ENCODE measurements at regions not wholly inside any gene's neighbourhood (a gene's known extent, or its start where the extent isn't known, plus 50 kb on each side); places are given as distances from the start of the nearest gene placed in this dataset.

GRCh38 chr12:127263621-127264020 lies 1003.3 kb upstream of the TMEM132C start:
- no peak for DNase-seq

GRCh38 chr12:127267128-127267527 lies 999.8 kb upstream of the TMEM132C start:
- DNase-seq = no peak

- DNase-seq = no peak
Observed at GRCh38 chr12:127268213-127268612, 998.8 kb upstream of the TMEM132C start.

- no peak for DNase-seq
Observed at GRCh38 chr12:127268706-127269425, 998.1 kb upstream of the TMEM132C start.

DNA sequence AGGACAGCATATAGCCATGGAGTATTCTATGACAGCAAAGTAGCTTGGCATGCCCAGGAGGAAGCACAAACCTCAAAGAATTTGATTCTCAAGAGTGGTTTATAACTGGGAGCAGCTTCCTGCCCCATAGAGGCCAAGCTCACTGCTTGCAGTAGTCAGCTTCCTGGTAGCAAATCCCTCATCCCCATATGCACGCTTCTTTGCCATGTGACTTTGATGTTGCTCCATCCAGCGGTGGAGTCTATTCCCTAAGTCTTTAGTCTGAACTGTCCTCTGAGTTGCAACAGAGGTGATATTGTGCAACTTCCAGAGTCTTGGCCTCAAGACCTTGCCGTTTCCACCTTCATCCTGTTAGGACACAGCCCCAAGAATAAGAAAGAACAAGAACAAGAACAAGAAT lies 996.8 kb upstream of the TMEM132C start:
- peak; percentile 88 for DNase-seq

- no peak for DNase-seq
Observed at GRCh38 chr12:127271776-127272175, 995.2 kb upstream of the TMEM132C start.

GRCh38 chr12:127272864-127273263 lies 994.1 kb upstream of the TMEM132C start:
- peak; percentile 97 for DNase-seq

DNA sequence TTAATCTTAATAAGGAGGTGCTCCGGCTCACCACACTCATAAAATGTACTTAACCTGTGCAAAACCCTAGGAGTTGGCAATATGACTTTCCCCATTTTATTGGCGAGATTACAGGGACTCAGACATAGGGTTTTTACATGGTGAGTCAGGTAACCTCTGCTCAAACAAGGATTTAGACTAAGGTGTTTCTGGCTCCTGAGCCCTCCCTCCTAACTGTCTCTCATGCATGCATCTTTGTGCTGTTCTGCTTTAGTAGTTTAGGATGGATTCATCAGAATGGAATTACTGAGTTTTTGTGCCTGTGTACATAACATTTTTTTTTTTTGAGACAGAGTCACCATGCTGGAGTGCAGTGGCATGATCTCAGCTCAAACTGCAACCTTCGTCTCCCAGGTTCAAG lies 993.3 kb upstream of the TMEM132C start:
- peak; percentile 75 for DNase-seq

DNA sequence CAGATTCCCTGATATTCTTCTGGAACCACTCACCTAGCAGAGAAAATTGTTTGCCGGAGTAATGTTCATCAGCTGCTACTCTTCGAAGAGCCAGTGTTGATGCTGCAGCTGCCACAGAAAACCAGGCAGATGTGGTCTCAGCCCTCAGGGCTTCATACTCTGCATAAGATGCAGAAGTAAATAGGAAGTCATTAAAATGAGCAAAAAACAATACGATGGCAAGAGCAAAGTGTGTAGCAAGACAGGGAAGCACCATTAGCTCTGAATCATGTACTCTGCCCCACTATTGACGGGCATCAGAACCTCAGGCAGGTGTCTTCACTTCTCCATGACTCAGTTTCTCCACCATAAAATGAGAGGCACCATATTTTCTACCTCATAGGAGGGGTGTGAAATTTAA lies 991.6 kb upstream of the TMEM132C start:
- no peak for DNase-seq

- DNase-seq = no peak
Observed at GRCh38 chr12:127277882-127278281, 989.1 kb upstream of the TMEM132C start.

DNA sequence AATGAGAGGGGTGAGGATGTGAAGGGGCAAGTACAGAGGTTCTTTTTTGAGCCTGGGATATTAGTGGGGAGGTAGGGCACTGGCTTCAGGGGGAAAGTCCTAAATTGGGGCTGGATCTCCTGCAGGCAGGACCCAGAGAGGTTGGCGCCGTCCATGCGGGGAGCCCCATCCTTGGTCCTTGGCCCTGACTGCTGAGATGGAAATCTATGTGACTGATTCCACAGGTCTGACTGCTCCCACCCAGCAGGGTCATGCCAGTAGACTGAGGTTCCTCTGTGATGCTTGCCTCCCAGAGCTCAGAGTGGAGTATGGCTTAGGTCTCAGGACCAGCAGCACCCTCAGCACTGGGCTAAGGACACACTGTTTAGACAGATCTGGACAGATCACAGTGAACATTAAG lies 988.6 kb upstream of the TMEM132C start:
- no peak for DNase-seq

GRCh38 chr12:127280393-127281275 lies 986.3 kb upstream of the TMEM132C start:
- no peak for DNase-seq

DNA sequence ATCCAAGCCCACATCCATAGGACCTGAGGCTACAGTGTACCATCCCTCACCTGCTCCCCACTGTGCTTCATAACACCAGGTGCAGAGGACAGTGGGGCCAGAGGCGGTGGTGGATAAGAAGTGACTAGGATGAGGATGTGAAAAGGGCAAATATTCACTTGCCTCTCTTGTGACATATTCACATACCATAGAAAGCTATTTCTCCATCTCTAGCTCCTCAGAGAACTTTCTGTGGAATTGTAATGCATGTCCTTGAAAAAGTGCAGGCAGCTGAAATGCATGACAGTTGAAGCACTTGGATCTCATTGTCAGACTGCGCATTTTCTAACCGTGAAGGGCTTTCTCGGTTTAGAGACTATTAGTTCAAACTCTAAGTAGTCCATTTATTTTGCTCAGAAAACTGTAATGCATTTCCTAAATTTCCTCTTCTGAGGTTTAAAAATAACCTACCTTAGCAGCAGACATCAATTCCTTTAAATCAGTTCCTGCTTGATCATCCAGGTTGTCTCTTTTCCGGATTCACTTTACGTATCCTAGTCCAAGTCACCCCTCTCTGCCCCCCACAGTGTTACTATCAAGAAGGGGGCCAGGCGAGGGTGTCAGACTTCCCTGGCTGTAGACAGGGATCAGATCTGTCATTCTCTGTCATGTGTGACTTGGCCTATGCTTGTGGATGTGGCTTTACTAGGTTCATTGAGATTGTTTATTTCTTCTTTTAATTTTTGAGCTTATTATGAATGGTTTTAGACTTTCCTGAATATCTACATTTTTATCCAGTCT lies 984.0 kb upstream of the TMEM132C start:
- no peak for DNase-seq

- DNase-seq = peak; percentile 68
Observed at GRCh38 chr12:127284021-127284420, 982.9 kb upstream of the TMEM132C start.

GRCh38 chr12:127284870-127285431 lies 982.0 kb upstream of the TMEM132C start:
- peak; percentile 95 for DNase-seq

- no peak for DNase-seq
Observed at GRCh38 chr12:127286281-127286680, 980.7 kb upstream of the TMEM132C start.

GRCh38 chr12:127287256-127287655 lies 979.7 kb upstream of the TMEM132C start:
- DNase-seq = no peak

DNA sequence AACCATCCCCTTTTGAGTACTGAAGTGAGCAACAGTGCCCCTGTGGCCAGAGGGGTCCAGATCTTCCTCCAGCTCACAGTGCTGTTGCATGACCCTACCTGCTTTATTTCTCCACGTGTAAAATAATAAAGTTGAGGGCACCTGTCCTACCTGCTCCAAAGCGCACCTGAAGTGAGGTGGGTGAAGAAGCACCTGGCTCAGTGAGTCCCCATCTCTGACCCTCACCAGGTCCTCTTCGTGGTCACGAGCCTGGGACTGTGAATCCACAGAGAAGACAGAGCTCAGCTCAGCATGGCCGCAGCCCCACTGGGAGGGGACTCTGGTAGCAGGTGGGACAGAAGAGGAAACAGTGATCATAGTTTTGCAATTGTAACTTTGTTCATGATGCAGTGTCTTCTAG lies 976.7 kb upstream of the TMEM132C start:
- no peak for DNase-seq

DNA sequence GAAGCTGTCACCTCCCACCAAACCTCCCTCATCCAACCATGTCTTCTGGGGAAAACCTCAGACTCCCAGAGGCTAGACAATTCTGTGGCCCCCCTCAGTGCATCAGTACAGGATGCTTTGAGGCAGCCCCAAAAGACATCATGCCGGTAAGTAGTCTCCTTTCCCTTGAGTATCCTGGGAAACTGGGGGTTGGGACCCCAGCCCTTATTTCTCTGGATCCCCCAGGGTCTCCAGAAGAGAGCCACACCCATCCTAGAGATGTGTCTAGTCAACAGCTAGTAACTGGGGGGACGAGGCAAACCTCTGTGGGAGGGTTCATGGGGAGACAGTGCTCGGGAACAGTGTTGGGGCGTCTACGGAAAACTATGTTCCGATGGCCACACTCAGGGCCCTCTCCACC lies 974.2 kb upstream of the TMEM132C start:
- DNase-seq = no peak

GRCh38 chr12:127293507-127294310 lies 973.3 kb upstream of the TMEM132C start:
- DNase-seq = peak; percentile 78

DNA sequence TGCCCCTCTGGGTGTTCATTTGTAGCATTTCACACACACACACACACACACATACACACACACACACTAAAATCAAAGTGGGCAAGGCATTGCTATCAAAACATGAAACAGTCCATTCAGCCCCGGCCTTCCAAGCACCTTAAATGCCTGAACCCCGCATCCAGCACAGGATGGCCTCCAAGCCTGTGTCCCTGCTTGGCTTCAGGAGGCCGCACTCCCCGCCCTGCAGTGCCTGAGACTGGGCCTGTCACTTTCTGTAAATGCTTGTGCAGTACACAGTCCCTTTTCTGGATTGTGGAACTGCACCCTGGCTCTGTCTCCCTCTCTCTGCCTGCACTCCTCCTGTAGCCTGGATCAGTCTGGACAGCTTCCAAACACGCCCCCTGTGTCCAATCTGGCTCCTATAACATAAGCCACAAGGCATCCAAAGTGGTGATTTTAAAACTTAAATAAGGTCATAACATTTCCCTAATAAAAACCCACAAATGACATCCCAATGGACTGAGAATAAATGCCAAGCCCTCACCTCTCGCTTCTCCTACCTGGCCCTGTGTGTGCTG lies 972.2 kb upstream of the TMEM132C start:
- DNase-seq = peak; percentile 13

DNA sequence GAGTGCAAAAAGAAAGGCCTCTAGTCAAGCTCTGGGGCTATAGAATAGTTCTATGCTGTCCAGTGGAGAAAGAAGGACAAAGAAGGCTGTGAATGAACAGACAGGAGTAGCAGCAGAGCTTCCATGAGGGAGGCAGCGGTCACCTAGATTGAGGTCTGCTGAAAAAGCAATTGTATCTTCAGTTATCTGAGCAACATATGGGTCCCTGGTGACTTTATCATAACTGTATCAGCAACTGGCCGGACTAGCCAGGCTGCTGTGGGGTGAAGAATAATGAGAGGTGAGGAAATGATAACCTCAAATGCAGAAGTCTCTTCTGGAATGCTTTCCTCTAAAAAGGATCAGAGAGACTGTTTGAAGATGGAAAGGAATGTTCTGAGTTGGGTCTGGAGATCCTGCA lies 971.3 kb upstream of the TMEM132C start:
- no peak for DNase-seq
